ENCODE measurements at regions not wholly inside any gene's neighbourhood (a gene's known extent, or its start where the extent isn't known, plus 50 kb on each side); places are given as distances from the start of the nearest gene placed in this dataset.

- no peak for DNase-seq
These were observed 213.7 kb downstream of the SAMD5 start for GRCh38 chr6:147722158-147722557.

- no peak for DNase-seq
These were observed 216.0 kb downstream of the SAMD5 start for GRCh38 chr6:147724454-147724853.

- no peak for DNase-seq
These were observed 217.9 kb downstream of the SAMD5 start for GRCh38 chr6:147726342-147726741.

GRCh38 chr6:147728903-147729302 lies 220.4 kb downstream of the SAMD5 start:
- no peak for DNase-seq

- no peak for DNase-seq
These were observed 225.2 kb downstream of the SAMD5 start for GRCh38 chr6:147733686-147734085.

- no peak for DNase-seq
These were observed 225.7 kb downstream of the SAMD5 start for GRCh38 chr6:147734151-147734550.

- DNase-seq: no peak
These were observed 227.4 kb downstream of the SAMD5 start for GRCh38 chr6:147735924-147736323.

GRCh38 chr6:147737115-147737514 lies 228.6 kb downstream of the SAMD5 start:
- no peak for DNase-seq

GRCh38 chr6:147738099-147738498 lies 229.6 kb downstream of the SAMD5 start:
- DNase-seq: no peak

GRCh38 chr6:147738516-147739162 lies 230.1 kb downstream of the SAMD5 start:
- no peak for DNase-seq

- no peak for DNase-seq
These were observed 231.8 kb downstream of the SAMD5 start for GRCh38 chr6:147740326-147740725.

- no peak for DNase-seq
These were observed 232.4 kb downstream of the SAMD5 start for GRCh38 chr6:147740916-147741315.

GRCh38 chr6:147741389-147741788 lies 232.9 kb downstream of the SAMD5 start:
- no peak for DNase-seq

GRCh38 chr6:147742440-147742839 lies 233.9 kb downstream of the SAMD5 start:
- DNase-seq: no peak

- DNase-seq: no peak
These were observed 235.5 kb downstream of the SAMD5 start for GRCh38 chr6:147744012-147744411.

- DNase-seq: no peak
These were observed 240.8 kb downstream of the SAMD5 start for GRCh38 chr6:147749331-147749730.

GRCh38 chr6:147750413-147750812 lies 241.9 kb downstream of the SAMD5 start:
- no peak for DNase-seq

GRCh38 chr6:147751232-147751631 lies 242.7 kb downstream of the SAMD5 start:
- no peak for DNase-seq

- DNase-seq: no peak
These were observed 244.4 kb downstream of the SAMD5 start for GRCh38 chr6:147752689-147753403.

- DNase-seq: no peak
These were observed 247.5 kb downstream of the SAMD5 start for GRCh38 chr6:147755999-147756398.

GRCh38 chr6:147756891-147757290 lies 248.4 kb downstream of the SAMD5 start:
- no peak for DNase-seq

- no peak for DNase-seq
These were observed 248.8 kb downstream of the SAMD5 start for GRCh38 chr6:147757291-147757690.

GRCh38 chr6:147758303-147758702 lies 249.8 kb downstream of the SAMD5 start:
- DNase-seq: no peak

GRCh38 chr6:147759093-147759492 lies 250.6 kb downstream of the SAMD5 start:
- no peak for DNase-seq

GRCh38 chr6:147759536-147759935 lies 251.0 kb downstream of the SAMD5 start:
- no peak for DNase-seq
